Activated CD8-positive, alpha-beta memory T cell treated with anti-CD3 and anti-CD28 coated beads, Interleukin-2, amount 10 ng/mL, durations not matched to agents 7 days and 5 days (primary cell): ENCODE measurements at regions not wholly inside any gene's neighbourhood (a gene's known extent, or its start where the extent isn't known, plus 50 kb on each side); places are given as distances from the start of the nearest gene placed in this dataset.

ENCODE experiments used
- ATAC-seq: fragments of 150-1000 bp; cut with Tn5 transposase; one replicate; pipeline ENCODE4 v1.10.0; 2021; ENCODE audit warnings: moderate library complexity
- CTCF ChIA-PET: fragments of 350-600 bp; sonication (Branson Sonifier 250); formaldehyde crosslinking; loops from one replicate; lab custom pipeline; 2021; ENCODE audit warnings: antibody characterized with exemption; lab: Charles Lee
- DNase-seq: peaks from one replicate; pipeline ENCODE4 v3.0.0-alpha.2; 2020
- H3K27ac Mint-ChIP-seq: one replicate; pipeline ENCODE4 v1.8.0; 2021; ENCODE audit warnings: mild to moderate bottlenecking, mixed read lengths
- H3K27me3 Mint-ChIP-seq: one replicate; pipeline ENCODE4 v1.8.0; 2021; ENCODE audit warnings: mixed read lengths
- H3K36me3 Mint-ChIP-seq: one replicate; pipeline ENCODE4 v1.8.0; 2021; ENCODE audit warnings: mild to moderate bottlenecking, mixed read lengths
- H3K4me1 Mint-ChIP-seq: one replicate; pipeline ENCODE4 v1.8.0; 2021; ENCODE audit warnings: mixed read lengths
- H3K4me3 Mint-ChIP-seq: one replicate; pipeline ENCODE4 v1.8.0; 2021; ENCODE audit warnings: mild to moderate bottlenecking, moderate library complexity, mixed read lengths
- H3K9me3 Mint-ChIP-seq: one replicate; pipeline ENCODE4 v1.8.0; 2022; ENCODE audit warnings: low read depth, mixed read lengths

- H3K9me3 Mint-ChIP-seq = no peaks in the 10 kb centered on the region
- no peaks in the 10 kb centered on the region for H3K27me3 Mint-ChIP-seq
- CTCF ChIA-PET = no interaction called here
- H3K27ac Mint-ChIP-seq = no peak overlapping the region
- no peak overlapping the region for H3K4me3 Mint-ChIP-seq
- no peaks in the 10 kb centered on the region for H3K4me1 Mint-ChIP-seq
- no peaks in the 10 kb centered on the region for H3K36me3 Mint-ChIP-seq
- DNase-seq (no peak), ATAC-seq (no peak)
Measured at GRCh38 chr22:26994801-26995200, 337.4 kb downstream of the MIAT start.

- no peak for ATAC-seq
- no peaks in the 10 kb centered on the region for H3K9me3 Mint-ChIP-seq
- CTCF ChIA-PET = interaction anchor here (0.6 kb wide), 1 partner anchor 234 kb away, joined by 3 read pairs; no protein-coding TSS in a partner anchor
- H3K27me3 Mint-ChIP-seq = no peaks in the 10 kb centered on the region
- no peaks in the 10 kb centered on the region for H3K36me3 Mint-ChIP-seq
- no peak overlapping the region for H3K4me3 Mint-ChIP-seq
- no peaks in the 10 kb centered on the region for H3K4me1 Mint-ChIP-seq
- DNase-seq = no peak
- H3K27ac Mint-ChIP-seq = no peak overlapping the region
Measured at GRCh38 chr22:26995235-26995634, 337.8 kb downstream of the MIAT start.

- Mint-ChIP-seq H3K9me3 (no peaks in the 10 kb centered on the region), H3K27me3 (no peaks in the 10 kb centered on the region), H3K36me3 (no peaks in the 10 kb centered on the region), H3K4me1 (no peaks in the 10 kb centered on the region), H3K27ac (no peak overlapping the region), H3K4me3 (no peak overlapping the region)
- CTCF ChIA-PET = no interaction called here
- DNase-seq (no peak), ATAC-seq (no peak)
Measured at GRCh38 chr22:26996154-26996553, 338.8 kb downstream of the MIAT start.

- DNase-seq (no peak), ATAC-seq (no peak)
- H3K27ac Mint-ChIP-seq = no peak overlapping the region
- CTCF ChIA-PET = no interaction called here
- no peak overlapping the region for H3K4me3 Mint-ChIP-seq
- H3K9me3 Mint-ChIP-seq = no peaks in the 10 kb centered on the region
- no peaks in the 10 kb centered on the region for H3K4me1 Mint-ChIP-seq
- no peaks in the 10 kb centered on the region for H3K36me3 Mint-ChIP-seq
- H3K27me3 Mint-ChIP-seq = no peaks in the 10 kb centered on the region
Measured at GRCh38 chr22:26998129-26998528, 340.7 kb downstream of the MIAT start.

GRCh38 chr22:26998716-26999115 lies 341.3 kb downstream of the MIAT start:
- Mint-ChIP-seq H3K27me3 (no peaks in the 10 kb centered on the region), H3K27ac (no peak overlapping the region), H3K36me3 (no peaks in the 10 kb centered on the region), H3K4me1 (no peaks in the 10 kb centered on the region), H3K9me3 (no peaks in the 10 kb centered on the region), H3K4me3 (no peak overlapping the region)
- ATAC-seq = no peak
- DNase-seq = no peak
- CTCF ChIA-PET = no interaction called here

DNA sequence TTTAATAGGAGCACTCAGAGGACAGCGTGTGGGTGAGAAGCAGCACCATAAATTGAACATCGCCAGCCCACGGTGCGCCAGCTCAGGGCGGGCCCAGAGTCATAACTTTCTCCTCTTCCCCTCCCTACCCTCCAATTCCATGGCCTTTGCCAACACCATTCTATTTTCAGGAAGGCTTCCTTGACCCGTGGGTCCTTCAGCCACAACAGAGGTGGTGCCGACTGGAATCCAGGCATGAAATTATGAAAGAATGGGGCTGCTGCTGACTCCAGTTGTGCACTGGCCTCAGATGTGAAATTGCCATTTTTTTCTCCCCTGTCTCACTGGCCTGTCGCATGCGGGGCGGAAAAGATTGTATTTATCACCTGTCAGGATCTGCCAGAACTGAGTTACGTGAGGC lies 345.9 kb downstream of the MIAT start:
- Mint-ChIP-seq H3K27me3 (no peaks in the 10 kb centered on the region), H3K4me1 (no peaks in the 10 kb centered on the region), H3K4me3 (no peak overlapping the region), H3K27ac (no peak overlapping the region), H3K36me3 (no peaks in the 10 kb centered on the region), H3K9me3 (no peaks in the 10 kb centered on the region)
- ATAC-seq (no peak), DNase-seq (no peak)
- CTCF ChIA-PET = no interaction called here

DNA sequence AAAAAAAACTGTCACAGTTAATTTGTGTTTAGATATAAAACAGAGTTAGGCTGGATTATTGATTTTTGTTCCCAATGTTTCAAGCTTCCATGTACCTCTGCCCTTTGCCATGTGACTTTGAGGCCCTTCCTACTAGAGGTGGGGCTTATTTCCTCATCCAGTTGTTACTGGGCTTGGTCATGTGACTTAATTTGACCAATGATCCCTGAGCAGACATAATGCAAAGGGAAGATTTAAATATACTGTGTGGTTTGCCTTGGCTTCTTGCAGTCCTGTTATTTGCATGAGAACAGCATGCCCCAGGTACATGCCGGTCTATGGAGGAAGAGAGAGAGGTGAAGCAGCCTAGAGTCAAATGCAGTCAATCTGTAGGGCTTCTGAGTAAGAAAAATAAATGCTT lies 347.0 kb downstream of the MIAT start:
- no peaks in the 10 kb centered on the region for H3K4me1 Mint-ChIP-seq
- ATAC-seq = no peak
- H3K27ac Mint-ChIP-seq = no peak overlapping the region
- no peak for DNase-seq
- no peaks in the 10 kb centered on the region for H3K9me3 Mint-ChIP-seq
- H3K36me3 Mint-ChIP-seq = no peaks in the 10 kb centered on the region
- H3K27me3 Mint-ChIP-seq = no peaks in the 10 kb centered on the region
- CTCF ChIA-PET = no interaction called here
- H3K4me3 Mint-ChIP-seq = no peak overlapping the region

- Mint-ChIP-seq H3K27me3 (no peaks in the 10 kb centered on the region), H3K4me3 (no peak overlapping the region), H3K4me1 (no peaks in the 10 kb centered on the region), H3K9me3 (no peaks in the 10 kb centered on the region), H3K27ac (no peak overlapping the region), H3K36me3 (no peaks in the 10 kb centered on the region)
- ATAC-seq (no peak), DNase-seq (no peak)
- CTCF ChIA-PET = no interaction called here
Measured at GRCh38 chr22:27008454-27008853, 351.1 kb downstream of the MIAT start.

DNA sequence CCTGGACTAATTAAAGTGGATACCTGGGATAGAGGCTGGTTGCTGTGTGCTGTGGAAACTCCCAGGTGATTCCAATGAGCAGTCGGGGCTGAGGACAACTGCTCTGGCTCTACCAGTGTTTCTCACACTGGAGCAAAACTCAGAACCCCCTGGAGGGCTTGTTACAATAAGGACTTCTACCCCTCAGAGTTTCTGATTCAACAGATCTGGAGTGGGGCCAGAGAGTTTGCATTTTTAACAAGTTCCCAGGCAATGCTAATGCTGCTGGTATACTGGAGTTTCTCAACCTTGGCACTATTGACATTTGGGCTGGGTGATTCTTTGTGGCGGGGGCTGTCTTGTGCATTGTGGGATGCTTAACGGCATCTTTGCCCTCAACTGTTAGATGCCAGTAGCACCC lies 353.7 kb downstream of the MIAT start:
- Mint-ChIP-seq H3K9me3 (no peaks in the 10 kb centered on the region), H3K27ac (no peak overlapping the region), H3K36me3 (no peaks in the 10 kb centered on the region), H3K4me1 (no peaks in the 10 kb centered on the region), H3K27me3 (no peaks in the 10 kb centered on the region), H3K4me3 (no peak overlapping the region)
- CTCF ChIA-PET = no interaction called here
- ATAC-seq (no peak), DNase-seq (no peak)

- CTCF ChIA-PET = no interaction called here
- H3K36me3 Mint-ChIP-seq = no peaks in the 10 kb centered on the region
- no peak for DNase-seq
- H3K4me1 Mint-ChIP-seq = no peaks in the 10 kb centered on the region
- H3K4me3 Mint-ChIP-seq = no peak overlapping the region
- no peak for ATAC-seq
- H3K27ac Mint-ChIP-seq = no peak overlapping the region
- no peaks in the 10 kb centered on the region for H3K9me3 Mint-ChIP-seq
- no peaks in the 10 kb centered on the region for H3K27me3 Mint-ChIP-seq
Measured at GRCh38 chr22:27011717-27012116, 354.3 kb downstream of the MIAT start.

- DNase-seq (no peak), ATAC-seq (no peak)
- Mint-ChIP-seq H3K27ac (no peak overlapping the region), H3K36me3 (no peaks in the 10 kb centered on the region), H3K4me1 (no peaks in the 10 kb centered on the region), H3K4me3 (no peak overlapping the region), H3K9me3 (no peaks in the 10 kb centered on the region), H3K27me3 (peaks cover 2% of the 10 kb centered on the region)
- CTCF ChIA-PET = no interaction called here
Measured at GRCh38 chr22:27019827-27020226, 362.4 kb downstream of the MIAT start.

DNA sequence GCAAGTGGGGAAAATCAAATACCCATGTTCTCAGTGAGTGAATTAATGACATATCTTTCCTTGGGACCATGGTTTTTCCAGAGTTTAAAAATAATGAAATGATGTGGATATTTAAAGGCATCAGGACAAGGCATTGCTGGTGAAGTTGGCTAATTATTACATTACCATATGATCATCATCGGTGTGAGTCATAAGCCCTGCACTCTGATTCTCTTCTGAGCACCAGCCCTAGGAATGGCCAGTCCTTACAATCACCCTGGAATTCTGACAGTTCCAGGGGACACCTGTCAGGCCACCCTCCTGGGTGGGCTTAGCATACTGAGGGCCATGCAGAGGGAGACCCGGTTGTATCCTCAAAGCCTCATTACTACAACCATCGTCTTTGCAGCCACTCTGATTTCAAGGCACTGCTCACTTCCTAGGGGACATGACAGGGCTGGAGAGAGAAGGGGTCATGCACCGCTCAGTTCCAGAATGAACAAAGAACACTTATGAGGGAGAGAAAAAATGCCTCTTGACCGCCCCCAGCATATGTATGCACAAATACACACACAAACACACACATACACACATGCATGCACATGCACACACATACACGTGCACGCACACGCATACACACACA lies 365.0 kb downstream of the MIAT start:
- Mint-ChIP-seq H3K27ac (no peak overlapping the region), H3K36me3 (no peaks in the 10 kb centered on the region), H3K4me1 (no peaks in the 10 kb centered on the region), H3K9me3 (no peaks in the 10 kb centered on the region), H3K4me3 (no peak overlapping the region), H3K27me3 (peaks cover 2% of the 10 kb centered on the region)
- CTCF ChIA-PET = no interaction called here
- no peak for DNase-seq
- no peak for ATAC-seq

GRCh38 chr22:27022896-27023361 lies 365.5 kb downstream of the MIAT start:
- no peak overlapping the region for H3K27ac Mint-ChIP-seq

DNA sequence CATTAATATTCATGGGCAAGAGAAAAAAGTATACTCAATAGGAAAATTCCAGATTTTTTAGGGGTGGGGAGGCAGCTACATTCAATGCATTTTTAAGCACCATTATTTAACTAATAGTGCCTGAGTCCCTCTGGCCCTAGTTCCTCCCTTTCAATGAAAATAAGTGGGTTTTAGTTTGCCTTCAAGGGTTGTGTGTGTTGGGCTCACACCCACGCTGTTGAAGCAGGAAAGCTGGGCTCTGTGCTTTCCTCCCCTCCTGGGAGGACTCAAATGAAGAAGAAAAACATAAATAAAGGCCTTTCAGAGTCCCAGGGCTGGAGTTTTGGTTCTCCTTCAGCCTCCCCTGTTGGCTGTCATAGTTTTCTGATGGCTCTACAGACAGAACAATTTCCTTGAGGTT lies 366.2 kb downstream of the MIAT start:
- Mint-ChIP-seq H3K27me3 (peaks cover 2% of the 10 kb centered on the region), H3K27ac (no peak overlapping the region), H3K36me3 (no peaks in the 10 kb centered on the region), H3K4me3 (no peak overlapping the region), H3K9me3 (no peaks in the 10 kb centered on the region), H3K4me1 (no peaks in the 10 kb centered on the region)
- ATAC-seq (no peak), DNase-seq (no peak)
- CTCF ChIA-PET = no interaction called here

More at GRCh38 chr22:27022896-27023361, 365.5 kb downstream of the MIAT start:
- no peaks in the 10 kb centered on the region for H3K4me1 Mint-ChIP-seq
- H3K36me3 Mint-ChIP-seq = no peaks in the 10 kb centered on the region
- CTCF ChIA-PET = no interaction called here
- no peak overlapping the region for H3K4me3 Mint-ChIP-seq
- H3K9me3 Mint-ChIP-seq = no peaks in the 10 kb centered on the region
- DNase-seq (no peak), ATAC-seq (no peak)
- H3K27me3 Mint-ChIP-seq = peaks cover 2% of the 10 kb centered on the region

- Mint-ChIP-seq H3K27me3 (peaks cover 2% of the 10 kb centered on the region), H3K9me3 (no peaks in the 10 kb centered on the region), H3K27ac (no peak overlapping the region), H3K36me3 (no peaks in the 10 kb centered on the region), H3K4me1 (no peaks in the 10 kb centered on the region), H3K4me3 (no peak overlapping the region)
- CTCF ChIA-PET = no interaction called here
- ATAC-seq (no peak), DNase-seq (no peak)
Measured at GRCh38 chr22:27024982-27025381, 367.6 kb downstream of the MIAT start.
